HEK293 (cell line): ENCODE measurements at regions not wholly inside any gene's neighbourhood (a gene's known extent, or its start where the extent isn't known, plus 50 kb on each side); places are given as distances from the start of the nearest gene placed in this dataset.

Experiments used
- KLF10 ChIP-seq: fragments of 450-650 bp; IDR thresholded peaks from 2 replicates; pipeline ENCODE4 v1.5.1; 2018; ENCODE audit warnings: missing biosample characterization, mild to moderate bottlenecking, missing genetic modification characterization
- YY1 ChIP-seq: fragments of 450-650 bp; formaldehyde crosslinking; IDR thresholded peaks from 2 replicates; pipeline ENCODE4 v1.5.1; 2018; ENCODE audit warnings: missing biosample characterization, missing genetic modification characterization
- ZBTB7A ChIP-seq: fragments of 450-650 bp; formaldehyde crosslinking; IDR thresholded peaks from 2 replicates; pipeline ENCODE4 v1.5.1; 2016; ENCODE audit warnings: low read depth, missing biosample characterization, missing genetic modification characterization
- ZNF221 ChIP-seq: fragments of 450-650 bp; formaldehyde crosslinking; IDR thresholded peaks from 2 replicates; pipeline ENCODE4 v1.5.1; 2017; ENCODE audit warnings: missing biosample characterization, missing genetic modification characterization, borderline replicate concordance
- ZNF335 ChIP-seq: fragments of 450-650 bp; formaldehyde crosslinking; conservative IDR thresholded peaks from 2 replicates; pipeline ENCODE4 v1.5.1; 2016; ENCODE audit warnings: missing biosample characterization, missing genetic modification characterization
- ZNF391 ChIP-seq: fragments of 450-650 bp; formaldehyde crosslinking; IDR thresholded peaks from 2 replicates; pipeline ENCODE4 v1.5.1; 2016; ENCODE audit warnings: low read depth, missing biosample characterization, missing genetic modification characterization, borderline replicate concordance
- ZNF623 ChIP-seq: fragments of 450-650 bp; formaldehyde crosslinking; IDR thresholded peaks from 2 replicates; pipeline ENCODE4 v1.5.1; 2016; ENCODE audit warnings: missing biosample characterization, missing genetic modification characterization
- TF ChIP-seq, protein P1 (sequence below): fragments of 450-650 bp; formaldehyde crosslinking; IDR thresholded peaks from 2 replicates; pipeline ENCODE4 v1.5.1; 2016; ENCODE audit warnings: missing biosample characterization, missing genetic modification characterization
- TF ChIP-seq, protein P2 (sequence below): fragments of 450-650 bp; formaldehyde crosslinking; IDR thresholded peaks from 2 replicates; pipeline ENCODE4 v1.5.1; 2017; ENCODE audit warnings: missing biosample characterization, mild to moderate bottlenecking, missing genetic modification characterization, moderate library complexity
- TF ChIP-seq, protein P3 (sequence below): fragments of 450-650 bp; formaldehyde crosslinking; IDR thresholded peaks from 2 replicates; pipeline ENCODE4 v1.5.1; 2016; ENCODE audit warnings: missing biosample characterization, missing genetic modification characterization

DNA sequence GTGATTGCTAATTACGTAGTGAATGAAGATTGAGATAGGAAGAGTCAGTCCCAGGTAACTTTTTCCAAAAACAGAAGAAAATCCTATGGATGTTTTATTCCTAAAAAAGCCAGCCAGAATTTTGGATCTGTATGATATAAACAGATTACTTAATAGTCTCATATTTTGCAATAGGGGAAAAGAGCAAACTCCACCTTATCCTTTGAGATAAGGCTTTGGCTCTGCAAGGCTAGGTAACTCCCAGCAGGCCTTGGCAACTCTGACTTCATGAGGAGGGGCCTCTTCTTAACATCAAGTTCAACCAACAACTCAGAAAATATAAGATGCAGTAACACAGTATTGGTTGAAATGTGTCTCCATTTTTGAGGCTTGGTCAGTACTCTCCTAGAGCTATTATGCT lies 98.7 kb upstream of the SLC4A4 start:
- TF ChIP-seq, protein P1, sequence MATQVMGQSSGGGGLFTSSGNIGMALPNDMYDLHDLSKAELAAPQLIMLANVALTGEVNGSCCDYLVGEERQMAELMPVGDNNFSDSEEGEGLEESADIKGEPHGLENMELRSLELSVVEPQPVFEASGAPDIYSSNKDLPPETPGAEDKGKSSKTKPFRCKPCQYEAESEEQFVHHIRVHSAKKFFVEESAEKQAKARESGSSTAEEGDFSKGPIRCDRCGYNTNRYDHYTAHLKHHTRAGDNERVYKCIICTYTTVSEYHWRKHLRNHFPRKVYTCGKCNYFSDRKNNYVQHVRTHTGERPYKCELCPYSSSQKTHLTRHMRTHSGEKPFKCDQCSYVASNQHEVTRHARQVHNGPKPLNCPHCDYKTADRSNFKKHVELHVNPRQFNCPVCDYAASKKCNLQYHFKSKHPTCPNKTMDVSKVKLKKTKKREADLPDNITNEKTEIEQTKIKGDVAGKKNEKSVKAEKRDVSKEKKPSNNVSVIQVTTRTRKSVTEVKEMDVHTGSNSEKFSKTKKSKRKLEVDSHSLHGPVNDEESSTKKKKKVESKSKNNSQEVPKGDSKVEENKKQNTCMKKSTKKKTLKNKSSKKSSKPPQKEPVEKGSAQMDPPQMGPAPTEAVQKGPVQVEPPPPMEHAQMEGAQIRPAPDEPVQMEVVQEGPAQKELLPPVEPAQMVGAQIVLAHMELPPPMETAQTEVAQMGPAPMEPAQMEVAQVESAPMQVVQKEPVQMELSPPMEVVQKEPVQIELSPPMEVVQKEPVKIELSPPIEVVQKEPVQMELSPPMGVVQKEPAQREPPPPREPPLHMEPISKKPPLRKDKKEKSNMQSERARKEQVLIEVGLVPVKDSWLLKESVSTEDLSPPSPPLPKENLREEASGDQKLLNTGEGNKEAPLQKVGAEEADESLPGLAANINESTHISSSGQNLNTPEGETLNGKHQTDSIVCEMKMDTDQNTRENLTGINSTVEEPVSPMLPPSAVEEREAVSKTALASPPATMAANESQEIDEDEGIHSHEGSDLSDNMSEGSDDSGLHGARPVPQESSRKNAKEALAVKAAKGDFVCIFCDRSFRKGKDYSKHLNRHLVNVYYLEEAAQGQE (tag by site-specific recombination): no peak
- TF ChIP-seq ZNF623 (tag by site-specific recombination): no peak
- TF ChIP-seq ZNF335 (tag by site-specific recombination): no peak
- TF ChIP-seq YY1: no peak
- no peak for TF ChIP-seq ZBTB7A (tag by site-specific recombination)
- TF ChIP-seq, protein P2, sequence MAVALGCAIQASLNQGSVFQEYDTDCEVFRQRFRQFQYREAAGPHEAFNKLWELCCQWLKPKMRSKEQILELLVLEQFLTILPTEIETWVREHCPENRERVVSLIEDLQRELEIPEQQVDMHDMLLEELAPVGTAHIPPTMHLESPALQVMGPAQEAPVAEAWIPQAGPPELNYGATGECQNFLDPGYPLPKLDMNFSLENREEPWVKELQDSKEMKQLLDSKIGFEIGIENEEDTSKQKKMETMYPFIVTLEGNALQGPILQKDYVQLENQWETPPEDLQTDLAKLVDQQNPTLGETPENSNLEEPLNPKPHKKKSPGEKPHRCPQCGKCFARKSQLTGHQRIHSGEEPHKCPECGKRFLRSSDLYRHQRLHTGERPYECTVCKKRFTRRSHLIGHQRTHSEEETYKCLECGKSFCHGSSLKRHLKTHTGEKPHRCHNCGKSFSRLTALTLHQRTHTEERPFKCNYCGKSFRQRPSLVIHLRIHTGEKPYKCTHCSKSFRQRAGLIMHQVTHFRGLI (tag by site-specific recombination): no peak
- TF ChIP-seq ZNF221 (tag by site-specific recombination): no peak
- TF ChIP-seq, protein P3, sequence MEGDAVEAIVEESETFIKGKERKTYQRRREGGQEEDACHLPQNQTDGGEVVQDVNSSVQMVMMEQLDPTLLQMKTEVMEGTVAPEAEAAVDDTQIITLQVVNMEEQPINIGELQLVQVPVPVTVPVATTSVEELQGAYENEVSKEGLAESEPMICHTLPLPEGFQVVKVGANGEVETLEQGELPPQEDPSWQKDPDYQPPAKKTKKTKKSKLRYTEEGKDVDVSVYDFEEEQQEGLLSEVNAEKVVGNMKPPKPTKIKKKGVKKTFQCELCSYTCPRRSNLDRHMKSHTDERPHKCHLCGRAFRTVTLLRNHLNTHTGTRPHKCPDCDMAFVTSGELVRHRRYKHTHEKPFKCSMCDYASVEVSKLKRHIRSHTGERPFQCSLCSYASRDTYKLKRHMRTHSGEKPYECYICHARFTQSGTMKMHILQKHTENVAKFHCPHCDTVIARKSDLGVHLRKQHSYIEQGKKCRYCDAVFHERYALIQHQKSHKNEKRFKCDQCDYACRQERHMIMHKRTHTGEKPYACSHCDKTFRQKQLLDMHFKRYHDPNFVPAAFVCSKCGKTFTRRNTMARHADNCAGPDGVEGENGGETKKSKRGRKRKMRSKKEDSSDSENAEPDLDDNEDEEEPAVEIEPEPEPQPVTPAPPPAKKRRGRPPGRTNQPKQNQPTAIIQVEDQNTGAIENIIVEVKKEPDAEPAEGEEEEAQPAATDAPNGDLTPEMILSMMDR (tag by site-specific recombination): no peak
- TF ChIP-seq KLF10: no peak
- no peak for TF ChIP-seq ZNF391 (tag by site-specific recombination)
